Activated gamma-delta T cell (primary cell): ENCODE measurements at regions not wholly inside any gene's neighbourhood (a gene's known extent, or its start where the extent isn't known, plus 50 kb on each side); places are given as distances from the start of the nearest gene placed in this dataset.
"Not testable (repeated sequence)": the region's sequence is repeated elsewhere in the genome, so short reads cannot be mapped to it uniquely, and the experiment has no call there.

ENCODE experiments used
- DNase-seq: peaks from one replicate; lab custom pipeline; 2025; lab: John Stamatoyannopoulos, UW

GRCh38 chr5:18798058-18798457, 1163.8 kb downstream of the TAF11L14 start:
- no peak for DNase-seq

- DNase-seq = no peak
Observed at GRCh38 chr5:18799482-18800128, 1165.3 kb downstream of the TAF11L14 start.

- no peak for DNase-seq
Observed at GRCh38 chr5:18800293-18801025, 1166.2 kb downstream of the TAF11L14 start.

GRCh38 chr5:18801413-18801812, 1167.2 kb downstream of the TAF11L14 start:
- not testable (repeated sequence) for DNase-seq

- no peak for DNase-seq
Observed at GRCh38 chr5:18802336-18802735, 1168.1 kb downstream of the TAF11L14 start.

GRCh38 chr5:18805376-18805775, 1171.1 kb downstream of the TAF11L14 start:
- no peak for DNase-seq

GRCh38 chr5:18807256-18808149, 1173.2 kb downstream of the TAF11L14 start:
- no peak for DNase-seq

- DNase-seq = no peak
Observed at GRCh38 chr5:18811661-18812060, 1176.3 kb downstream of the CDH18 start.

GRCh38 chr5:18828351-18828750, 1159.6 kb downstream of the CDH18 start:
- no peak for DNase-seq

GRCh38 chr5:18829539-18829938, 1158.5 kb downstream of the CDH18 start:
- DNase-seq = no peak

GRCh38 chr5:18850216-18850615, 1137.8 kb downstream of the CDH18 start:
- no peak for DNase-seq

- no peak for DNase-seq
Observed at GRCh38 chr5:18872978-18873377, 1115.0 kb downstream of the CDH18 start.

- DNase-seq = no peak
Observed at GRCh38 chr5:18876565-18876964, 1111.4 kb downstream of the CDH18 start.

GRCh38 chr5:18881615-18882014, 1106.4 kb downstream of the CDH18 start:
- DNase-seq = no peak

GRCh38 chr5:18882154-18882553, 1105.8 kb downstream of the CDH18 start:
- DNase-seq = no peak

- DNase-seq = no peak
Observed at GRCh38 chr5:18888821-18889220, 1099.2 kb downstream of the CDH18 start.

GRCh38 chr5:18900644-18901043, 1087.4 kb downstream of the CDH18 start:
- DNase-seq = no peak

GRCh38 chr5:18920966-18921365, 1067.0 kb downstream of the CDH18 start:
- no peak for DNase-seq

GRCh38 chr5:18932081-18932480, 1055.9 kb downstream of the CDH18 start:
- DNase-seq = no peak

GRCh38 chr5:18944771-18945170, 1043.2 kb downstream of the CDH18 start:
- no peak for DNase-seq

- DNase-seq = no peak
Observed at GRCh38 chr5:18954239-18954638, 1033.8 kb downstream of the CDH18 start.

GRCh38 chr5:18959535-18959934, 1028.5 kb downstream of the CDH18 start:
- DNase-seq = no peak

GRCh38 chr5:18961234-18961633, 1026.8 kb downstream of the CDH18 start:
- no peak for DNase-seq
